GM18951 (cell line): ENCODE measurements at regions not wholly inside any gene's neighbourhood (a gene's known extent, or its start where the extent isn't known, plus 50 kb on each side); places are given as distances from the start of the nearest gene placed in this dataset.
"Not testable (repeated sequence)": the region's sequence is repeated elsewhere in the genome, so short reads cannot be mapped to it uniquely, and the experiment has no call there.

Experiments
- POLR2A ChIP-seq: IDR thresholded peaks from 4 replicates; pipeline ENCODE4 v1.6.1; 2011; ENCODE audit warnings: mild to moderate bottlenecking; ENCODE audit not compliant: insufficient read length, insufficient read depth; ENCODE audit errors: extremely low read depth
- in situ Hi-C: fragments of 300-500 bp; cut with MboI; formaldehyde crosslinking; loops from one replicate; pipeline ENCODE4 v1.12.0; 2022; ENCODE audit warnings: low sequenced_read_pairs, mixed read lengths, inconsistent platforms; ENCODE audit not compliant: unreplicated experiment

- TF ChIP-seq POLR2A, result no peak
- in situ Hi-C loops, result no loop called here
Observed at GRCh38 chr1:79726321-79726720, 719.8 kb upstream of the ADGRL4 start.

GRCh38 chr1:79716447-79716846, 709.9 kb upstream of the ADGRL4 start:
- TF ChIP-seq POLR2A, result no peak
- in situ Hi-C loops, result no loop called here

- no peak for TF ChIP-seq POLR2A
- in situ Hi-C loops, result no loop called here
Observed at GRCh38 chr1:79714664-79715063, 708.1 kb upstream of the ADGRL4 start.

- no peak for TF ChIP-seq POLR2A
- in situ Hi-C loops, result no loop called here
Observed at GRCh38 chr1:79711001-79711431, 704.5 kb upstream of the ADGRL4 start.

- in situ Hi-C loops, result no loop called here
- no peak for TF ChIP-seq POLR2A
Observed at GRCh38 chr1:79708646-79709265, 702.2 kb upstream of the ADGRL4 start.

GRCh38 chr1:79705218-79705617, 698.7 kb upstream of the ADGRL4 start:
- TF ChIP-seq POLR2A, result no peak
- in situ Hi-C loops, result no loop called here

- in situ Hi-C loops, result no loop called here
Observed at GRCh38 chr1:79704067-79704466, 697.5 kb upstream of the ADGRL4 start.

GRCh38 chr1:79702336-79702999, 695.9 kb upstream of the ADGRL4 start:
- in situ Hi-C loops, result not testable (repeated sequence)

More at GRCh38 chr1:79704067-79704466, 697.5 kb upstream of the ADGRL4 start:
- TF ChIP-seq POLR2A, result no peak

- in situ Hi-C loops, result no loop called here
- no peak for TF ChIP-seq POLR2A
Observed at GRCh38 chr1:79695138-79695537, 688.6 kb upstream of the ADGRL4 start.

GRCh38 chr1:79694241-79694640, 687.7 kb upstream of the ADGRL4 start:
- no peak for TF ChIP-seq POLR2A
- in situ Hi-C loops, result no loop called here

GRCh38 chr1:79693441-79694114, 687.0 kb upstream of the ADGRL4 start:
- TF ChIP-seq POLR2A, result no peak
- in situ Hi-C loops, result no loop called here

- in situ Hi-C loops, result no loop called here
- TF ChIP-seq POLR2A, result no peak
Observed at GRCh38 chr1:79692519-79692918, 686.0 kb upstream of the ADGRL4 start.

- in situ Hi-C loops, result no loop called here
- no peak for TF ChIP-seq POLR2A
Observed at GRCh38 chr1:79688932-79689331, 682.4 kb upstream of the ADGRL4 start.

GRCh38 chr1:79683420-79683819, 676.9 kb upstream of the ADGRL4 start:
- no peak for TF ChIP-seq POLR2A
- in situ Hi-C loops, result no loop called here
